Heart left ventricle (tissue), 16 donors: ENCODE measurements at regions not wholly inside any gene's neighbourhood (a gene's known extent, or its start where the extent isn't known, plus 50 kb on each side); places are given as distances from the start of the nearest gene placed in this dataset.

Experiments used
- ATAC-seq, 4 donors: fragments of 200-7000 bp; cut with Tn5 transposase; one replicate each; pipeline ENCODE4 v1.9.1; 2020 to 2022; ENCODE audit warnings: moderate library complexity in 4 of 4, mild to moderate bottlenecking in 3 of 4, moderate number of reproducible peaks in 1 of 4
- DNase-seq, 5 donors: peaks; one replicate each; pipeline ENCODE4 v3.0.0-alpha.2; 2020
- H3K27ac ChIP-seq, 12 donors: fragments of 200-600 bp; sonication (generic) in 4 of 12; one replicate each; pipeline versions ENCODE4 v1.5.0 to v1.8.0; 2016 to 2022; ENCODE audit warnings: mild to moderate bottlenecking in 2 of 12
- H3K27me3 ChIP-seq, 9 donors: fragments of 200-600 bp; sonication (generic) in 2 of 9; one replicate each; pipeline versions ENCODE4 v1.5.1 to v1.8.0; 2016 to 2022; ENCODE audit warnings: mild to moderate bottlenecking in 3 of 9
- H3K36me3 ChIP-seq, 9 donors: fragments of 200-600 bp; sonication (generic) in 2 of 9; one replicate each; pipeline versions ENCODE4 v1.5.0 to v1.8.0; 2018 to 2022; ENCODE audit warnings: mild to moderate bottlenecking in 2 of 9
- H3K4me1 ChIP-seq, 12 donors: fragments of 200-600 bp; sonication (generic) in 4 of 12; one replicate each; pipeline versions ENCODE4 v1.5.0 to v1.8.0; 2016 to 2022; ENCODE audit warnings: mild to moderate bottlenecking in 3 of 12
- H3K4me3 ChIP-seq, 12 donors: fragments of 200-600 bp; sonication (generic) in 4 of 12; one replicate each; pipeline versions ENCODE4 v1.5.0 to v1.8.0; 2017 to 2022; ENCODE audit warnings: mild to moderate bottlenecking in 9 of 12, moderate library complexity in 4 of 12
- H3K9me3 ChIP-seq, 12 donors: fragments of 200-600 bp; sonication (generic) in 4 of 12; one replicate each; pipeline versions ENCODE4 v1.5.0 to v1.8.0; 2016 to 2022; ENCODE audit warnings: mild to moderate bottlenecking in 1 of 12
- CTCF ChIP-seq, 12 donors: fragments of 200-600 bp; sonication (generic) in 4 of 12; IDR thresholded peaks; one replicate each; pipeline versions ENCODE4 v1.5.0 to v1.8.0; 2018 to 2022; ENCODE audit warnings: antibody characterized with exemption in 12 of 12, mild to moderate bottlenecking in 5 of 12
- POLR2A ChIP-seq, 2 donors: fragments of 450-650 bp; IDR thresholded peaks; one replicate each; pipeline ENCODE4 v1.6.1; 2017; ENCODE audit warnings: antibody characterized with exemption in 2 of 2, mild to moderate bottlenecking in 2 of 2, moderate library complexity in 2 of 2
- WGBS, 4 donors: extraction: QIAGEN DNeasy Blood & Tissue Kit in 2 of 4; methylation state at CpG; one replicate each; pipeline versions ENCODE4 v1.1.5 to v1.1.7; 2013 to 2018; 5-methylcytosine and 5-hydroxymethylcytosine counted together
- intact Hi-C, 10 donors: fragments of 100-400 bp; cut with DNase I; formaldehyde crosslinking; loops; one replicate each; pipeline versions ENCODE4 v1.11.1 to v1.14.2; 2022
- donor health status: ischemic (EF 13 %, LVEDD 7.1; RV severe dilation, severe dysfunction).
- donor health status: healthy with polysubstance abuse.
- donor health status: DM: no; HTN: yes; CAD: no.
- donor health status: DM: no; HTN: no; CAD: no.
- donor health status: ischemic (EF 25% LVEDD 6.9; RV normal size, moderate dysfunction).
- donor health status: ischemic (EF 25% LVEDD 5.7; RV mildly dilated, moderate dysfunction).
- donor health status: healthy.
- donor health status: DM: yes; HTN: yes; CAD: no.
- donor health status: ischemic (EF 35%, LVEDD 5.7; RV mildly dilated, moderate dysfunction).
- donor health status: nonischemic (EF 11% LVEDD 7.7; RV severe dilation, severe dysfunction).
- donor health status: DM: yes; HTN: yes; CAD: no.
- donor health status: PGD.
- donor health status: ischemic (EF 29% LVEDD 5.4; RV normal size, mild dysfunction).
- donor health status: nonischemic (EF 23%, LVEDD 6.1; RV moderate dilation, normal function).

GRCh38 chr4:124415146-124415545 is 297.4 kb downstream of the ANKRD50 start:
- intact Hi-C loops: no loop called here
- ATAC-seq (no peak), DNase-seq (no peak)
- no peaks in the 10 kb centered on the region for H3K9me3 ChIP-seq
- H3K27me3 ChIP-seq: no peaks in the 10 kb centered on the region
- no peaks in the 10 kb centered on the region for H3K36me3 ChIP-seq
- TF ChIP-seq CTCF (IDR thresholded peaks at IDR 0.05) (no peak), POLR2A (IDR thresholded peaks at IDR 0.05) (no peak)
- no peaks in the 10 kb centered on the region for H3K4me1 ChIP-seq
- WGBS, 4 donors: 63 to 66% (median 65%) methylated on average over 6 of the region's 6 CpGs
- H3K27ac ChIP-seq: no peak overlapping the region
- H3K4me3 ChIP-seq: peak overlapping the region in 1 of 12 donors; percentile 8

GRCh38 chr4:124417371-124417770 is 295.2 kb downstream of the ANKRD50 start:
- Histone ChIP-seq H3K27ac (no peak overlapping the region), H3K9me3 (no peaks in the 10 kb centered on the region), H3K27me3 (no peaks in the 10 kb centered on the region), H3K4me3 (no peak overlapping the region), H3K36me3 (no peaks in the 10 kb centered on the region), H3K4me1 (no peaks in the 10 kb centered on the region)
- TF ChIP-seq CTCF (IDR thresholded peaks at IDR 0.05): no peak
- TF ChIP-seq POLR2A (IDR thresholded peaks at IDR 0.05): no peak
- DNase-seq (no peak), ATAC-seq (no peak)
- intact Hi-C loops: no loop called here
- 73 to 98% (median 87%) methylated on average over 2 of the region's 2 CpGs for WGBS, 4 donors

GRCh38 chr4:124420166-124420695 is 292.3 kb downstream of the ANKRD50 start:
- WGBS, 4 donors: 88 to 95% (median 92%) methylated on average over 3 of the region's 3 CpGs
- intact Hi-C loops: loop anchor here in 2 of 10 donors (10.0 kb wide), 3 partner anchors 75 to 295 kb away; partner anchors contain the start of gene ANKRD50 (in 1 of the 2)
- no peak overlapping the region for H3K27ac ChIP-seq
- no peak overlapping the region for H3K4me3 ChIP-seq
- no peaks in the 10 kb centered on the region for H3K36me3 ChIP-seq
- TF ChIP-seq CTCF (IDR thresholded peaks at IDR 0.05) (no peak), POLR2A (IDR thresholded peaks at IDR 0.05) (no peak)
- H3K9me3 ChIP-seq: no peaks in the 10 kb centered on the region
- ATAC-seq (no peak), DNase-seq (no peak)
- no peaks in the 10 kb centered on the region for H3K4me1 ChIP-seq
- H3K27me3 ChIP-seq: no peaks in the 10 kb centered on the region

GRCh38 chr4:124423160-124423559 is 289.4 kb downstream of the ANKRD50 start:
- ATAC-seq (no peak), DNase-seq (no peak)
- no peak overlapping the region for H3K27ac ChIP-seq
- intact Hi-C loops: loop anchor here in 2 of 10 donors (10.0 kb wide), 3 partner anchors 78 to 292 kb away; partner anchors contain the start of gene ANKRD50 (in 1 of the 2)
- no peak overlapping the region for H3K4me3 ChIP-seq
- TF ChIP-seq POLR2A (IDR thresholded peaks at IDR 0.05) (no peak), CTCF (IDR thresholded peaks at IDR 0.05) (no peak)
- 67 to 85% (median 77%) methylated on average over 1 of the region's 1 CpG for WGBS, 4 donors
- peaks cover 0 to 12% (median 2%) of the 10 kb centered on the region in 12 donors for H3K4me1 ChIP-seq
- H3K27me3 ChIP-seq: no peaks in the 10 kb centered on the region
- no peaks in the 10 kb centered on the region for H3K36me3 ChIP-seq
- H3K9me3 ChIP-seq: no peaks in the 10 kb centered on the region
